Choroid plexus epithelial cell (primary cell): ENCODE measurements at regions not wholly inside any gene's neighbourhood (a gene's known extent, or its start where the extent isn't known, plus 50 kb on each side); places are given as distances from the start of the nearest gene placed in this dataset.
"Not testable (repeated sequence)": the region's sequence is repeated elsewhere in the genome, so short reads cannot be mapped to it uniquely, and the experiment has no call there.

ENCODE experiments used
- DNase-seq: peaks from one replicate; pipeline ENCODE4 v3.0.0-alpha.2; 2010; ENCODE audit warnings: low read depth
- H3K4me3 ChIP-seq: 2 replicates; pipeline ENCODE4 v1.5.1; 2011; ENCODE audit warnings: low read depth, mild to moderate bottlenecking, control low read depth, low read length, moderate library complexity
- CTCF ChIP-seq: conservative IDR thresholded peaks from 2 replicates; pipeline ENCODE4 v1.5.1; 2011; ENCODE audit warnings: low read depth, mild to moderate bottlenecking, control low read depth, inconsistent platforms, low read length, moderate library complexity

DNA sequence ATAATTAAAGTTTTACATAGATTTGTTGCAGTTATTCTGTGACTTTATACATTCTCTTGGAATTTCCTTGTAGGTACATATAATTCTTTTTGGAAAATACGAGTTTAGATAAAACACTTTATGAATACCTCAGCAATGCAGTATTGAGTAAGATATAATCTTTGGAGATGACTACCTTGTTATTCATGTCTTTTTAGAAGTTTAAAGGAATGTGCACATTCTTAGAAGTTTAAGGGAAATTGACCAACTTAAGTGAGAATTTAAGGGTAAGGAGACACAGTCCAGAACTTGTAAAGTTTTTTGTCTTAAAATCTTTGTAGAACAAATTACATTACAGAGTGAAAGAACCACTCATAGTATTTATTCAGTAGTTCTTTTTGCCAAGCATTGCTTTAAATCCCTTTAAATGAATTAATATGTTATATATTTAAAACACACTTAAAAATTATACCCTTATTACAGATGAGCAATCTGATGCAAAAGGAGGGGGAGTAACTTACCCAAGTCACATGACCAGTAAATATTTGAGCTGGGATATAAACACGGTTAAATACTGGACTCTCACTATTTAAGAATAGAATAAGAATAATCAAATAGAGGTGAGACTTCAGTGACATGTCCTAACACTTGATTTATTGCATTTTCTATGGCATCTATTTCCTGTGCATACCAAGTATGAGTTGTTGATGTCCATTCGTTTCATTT, 139.5 kb upstream of the FERD3L start:
- no peak for TF ChIP-seq CTCF
- DNase-seq, result peak; percentile 70
- no peak overlapping the region for H3K4me3 ChIP-seq

DNA sequence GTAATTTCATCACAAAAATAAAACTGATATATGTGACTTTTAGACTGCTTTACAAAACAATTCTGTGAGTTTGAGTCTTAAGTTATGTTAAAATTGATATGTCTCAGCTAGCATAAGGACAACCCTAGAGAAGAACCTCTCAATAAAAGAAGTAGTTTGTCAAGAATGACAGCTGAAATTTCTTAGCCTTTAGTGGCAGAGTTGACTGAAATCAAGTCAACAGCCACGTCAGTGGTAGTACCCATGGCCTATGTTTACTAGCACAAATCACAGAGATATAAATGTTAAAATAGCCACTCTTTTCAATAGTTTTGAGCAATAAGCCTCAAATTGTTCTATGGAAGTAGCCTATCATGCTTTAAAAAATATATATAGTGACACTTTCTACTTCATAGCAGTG, 138.9 kb upstream of the FERD3L start:
- no peak for TF ChIP-seq CTCF
- no peak overlapping the region for H3K4me3 ChIP-seq
- peak; percentile 6 for DNase-seq

DNA sequence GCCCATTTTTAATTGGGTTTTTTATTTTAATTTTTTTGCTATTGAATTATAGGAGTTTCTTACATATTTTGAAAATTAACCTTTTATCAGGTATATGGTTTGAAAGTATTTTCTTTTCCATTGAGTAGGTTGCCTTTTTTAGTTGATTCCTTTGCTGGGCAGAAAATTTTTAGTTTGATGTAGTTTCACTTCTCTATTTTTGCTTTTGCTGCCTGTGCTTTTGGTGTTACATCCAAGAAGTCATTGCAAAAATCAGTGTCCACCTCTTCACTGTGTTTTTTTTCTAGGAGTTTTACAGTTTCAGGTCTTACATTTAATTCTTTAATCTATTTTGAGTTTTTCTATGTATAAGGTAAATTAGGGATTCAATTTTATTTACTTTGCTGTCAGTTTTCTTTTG, 129.8 kb upstream of the FERD3L start:
- no peak overlapping the region for H3K4me3 ChIP-seq
- TF ChIP-seq CTCF, result no peak
- no peak for DNase-seq

DNA sequence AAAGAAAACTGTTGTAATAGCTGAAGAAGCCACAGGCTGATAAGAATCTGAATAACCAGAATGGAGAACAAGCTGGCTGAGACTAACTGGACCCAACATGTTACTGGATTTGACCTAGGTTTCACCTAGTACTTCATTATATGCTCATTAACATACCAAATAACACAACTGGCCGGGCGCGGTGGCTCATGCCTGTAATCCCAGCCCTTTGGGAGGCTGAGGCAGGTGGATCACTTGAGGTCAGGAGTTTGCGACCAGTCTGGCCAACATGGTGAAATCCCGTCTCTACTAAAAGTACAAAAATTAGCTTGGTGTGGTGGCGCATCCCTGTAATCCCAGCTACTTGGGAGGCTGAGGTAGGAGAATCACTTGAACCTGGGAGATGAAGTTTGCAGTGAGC, 127.1 kb upstream of the FERD3L start:
- H3K4me3 ChIP-seq, DNase-seq: not testable (repeated sequence)

DNA sequence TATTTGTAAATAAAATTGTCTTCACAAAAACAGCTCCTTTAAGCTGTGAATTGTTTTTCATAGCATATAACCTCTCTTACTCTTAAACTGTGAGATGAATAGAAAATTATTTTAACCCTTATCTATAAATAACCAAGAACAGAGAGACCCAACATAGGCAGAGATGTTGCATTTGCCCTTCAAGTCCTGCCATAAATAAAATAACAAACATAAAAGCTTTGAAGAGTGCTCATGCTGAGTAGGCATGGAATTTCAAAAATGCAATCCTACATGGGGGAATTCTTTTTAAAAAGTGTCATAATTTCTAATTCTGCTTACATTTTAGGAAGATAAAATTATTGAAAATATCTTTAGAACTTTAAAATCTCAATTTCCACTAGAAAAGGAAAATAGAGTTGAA, 124.1 kb upstream of the FERD3L start:
- peak; percentile 55 for DNase-seq
- no peak for TF ChIP-seq CTCF

DNA sequence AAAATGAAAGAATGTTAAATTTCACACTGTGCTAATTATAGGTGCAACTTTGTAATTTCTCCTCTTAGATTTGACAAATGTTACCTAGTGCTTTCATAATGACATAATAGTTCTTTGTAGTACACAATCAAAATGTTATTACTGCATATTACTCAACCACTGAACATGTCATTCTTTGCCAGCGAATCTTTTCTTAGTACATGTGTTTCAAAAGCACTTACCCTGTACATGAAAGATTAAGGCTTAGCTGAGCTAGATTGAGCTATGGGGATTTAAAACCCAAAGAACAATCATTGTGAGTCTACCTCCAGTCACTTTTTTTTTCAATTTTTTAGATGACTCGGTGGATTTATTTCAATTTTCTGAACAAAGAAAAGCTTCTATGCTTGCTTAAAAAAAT, 123.5 kb upstream of the FERD3L start:
- peak overlapping the region; percentile 37 for H3K4me3 ChIP-seq
- DNase-seq, result peak; percentile 76
- no peak for TF ChIP-seq CTCF

More for the DNA sequence above, 124.1 kb upstream of the FERD3L start:
- peak overlapping the region; percentile 37 for H3K4me3 ChIP-seq

DNA sequence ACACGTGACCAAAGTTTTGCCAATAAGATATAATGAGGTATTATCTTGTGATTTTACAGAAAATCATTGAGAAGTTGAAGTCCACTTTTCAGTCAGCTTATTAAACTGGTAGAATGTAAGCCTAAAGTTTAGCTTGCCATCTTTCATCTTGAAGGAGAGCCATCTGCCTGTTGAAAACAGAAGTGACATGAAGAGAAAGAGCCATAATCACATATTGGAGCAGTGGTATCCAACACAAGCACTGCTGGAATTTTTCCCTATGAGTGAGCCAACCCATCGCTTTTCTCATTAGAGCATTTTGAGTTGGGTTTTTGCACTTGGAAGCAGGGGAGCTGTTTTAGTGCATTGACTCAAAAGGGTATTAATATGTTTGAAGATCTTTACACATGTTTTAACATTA, 117.6 kb upstream of the FERD3L start:
- peak; percentile 19 for DNase-seq
- H3K4me3 ChIP-seq, result no peak overlapping the region
- no peak for TF ChIP-seq CTCF
